Endothelial cell of umbilical vein (primary cell): ENCODE measurements at regions not wholly inside any gene's neighbourhood (a gene's known extent, or its start where the extent isn't known, plus 50 kb on each side); places are given as distances from the start of the nearest gene placed in this dataset.

Experiments used
- BruUV-seq: library from RNA; stranded (reverse); fragments of 400-500 nt; replicated peaks from 2 replicates; lab custom pipeline; 2021; lab: Mats Ljungman, UMichigan
- CTCF ChIA-PET: fragments of 300-600, 350-600 bp; sonication (Branson Sonifier 250); formaldehyde crosslinking; loops from one replicate; lab custom pipeline; 2021; ENCODE audit warnings: antibody characterized with exemption, inconsistent platforms; lab: Charles Lee
- POLR2A ChIA-PET: fragments of 300-600, 350-600 bp; sonication (Branson Sonifier 250); formaldehyde crosslinking; loops from one replicate; lab custom pipeline; 2021; ENCODE audit warnings: antibody characterized with exemption, inconsistent platforms; lab: Charles Lee
- DNase-seq: peaks from one replicate; pipeline ENCODE4 v3.0.0-alpha.2; 2011; ENCODE audit warnings: low read depth, low spot score
- FAIRE-seq: peaks from 2 replicates; lab custom pipeline; 2011; peaks lifted over from hg19 to GRCh38; lab: Jason Lieb, UNC
- H2AFZ ChIP-seq: 2 replicates; pipeline ENCODE4 v1.6.0; 2012; ENCODE audit warnings: low read depth, low read length, control low read depth, inconsistent platforms
- H3K27ac ChIP-seq: 2 replicates; pipeline ENCODE4 v1.5.1; 2011; ENCODE audit warnings: low read depth, mild to moderate bottlenecking, control low read depth, low read length, moderate library complexity; ENCODE audit not compliant: insufficient read depth
- H3K27me3 ChIP-seq, 2 experiments: 2 replicates each; pipeline versions ENCODE4 v1.6.0 to v1.6.1; 2011; ENCODE audit warnings: low read length in 2 of 2, mixed read lengths in 1 of 2; ENCODE audit not compliant: control insufficient read depth in 2 of 2, insufficient read depth in 2 of 2
- H3K36me3 ChIP-seq, 2 experiments: 2 replicates in 1 of 2; 3 replicates in 1 of 2; pipeline ENCODE4 v1.5.1; 2011; ENCODE audit warnings: low read length in 2 of 2, mild to moderate bottlenecking in 1 of 2, moderate library complexity in 1 of 2; ENCODE audit not compliant: control insufficient read depth in 2 of 2, insufficient read depth in 2 of 2; ENCODE audit errors: extremely low read depth in 1 of 2
- H3K4me1 ChIP-seq: 3 replicates; pipeline ENCODE4 v1.5.1; 2011; ENCODE audit warnings: mild to moderate bottlenecking, low read length; ENCODE audit not compliant: control insufficient read depth, insufficient read depth; ENCODE audit errors: extremely low read depth
- H3K4me2 ChIP-seq: 2 replicates; pipeline ENCODE4 v1.6.1; 2011; ENCODE audit warnings: low read length, control low read depth, mixed read lengths; ENCODE audit not compliant: insufficient read depth
- H3K4me3 ChIP-seq, 3 experiments: fragments of 200-600 bp in 1 of 3; sonication (generic), shearing (Covaris generic) in 1 of 3; replicated peaks in 1 of 3; 2 replicates each; pipeline ENCODE4 v1.5.1; 2011 to 2016; ENCODE audit warnings: control low read depth in 3 of 3, low read length in 3 of 3, mild to moderate bottlenecking in 2 of 3, inconsistent platforms in 1 of 3, low read depth in 1 of 3, moderate library complexity in 1 of 3; ENCODE audit not compliant: insufficient read depth in 1 of 3
- H3K79me2 ChIP-seq: 2 replicates; pipeline ENCODE4 v1.6.0; 2012; ENCODE audit warnings: low read length, inconsistent platforms; ENCODE audit not compliant: control insufficient read depth, insufficient read depth
- H3K9ac ChIP-seq: replicated peaks from 2 replicates; pipeline ENCODE3; 2011; ENCODE audit warnings: low read length, control low read depth; ENCODE audit not compliant: insufficient read depth; ENCODE audit errors: extremely low read depth
- H3K9me1 ChIP-seq: replicated peaks from 3 replicates; pipeline ENCODE4 v1.6.0; 2011; ENCODE audit warnings: mild to moderate bottlenecking, low read length; ENCODE audit not compliant: control insufficient read depth, insufficient read depth; ENCODE audit errors: extremely low read depth
- H3K9me3 ChIP-seq: replicated peaks from 2 replicates; pipeline ENCODE4 v1.5.1; 2012; ENCODE audit warnings: low read length, inconsistent platforms; ENCODE audit not compliant: control insufficient read depth, insufficient read depth
- H4K20me1 ChIP-seq: replicated peaks from 2 replicates; pipeline ENCODE3; 2011; ENCODE audit warnings: mild to moderate bottlenecking, low read length; ENCODE audit not compliant: control insufficient read depth, insufficient read depth; ENCODE audit errors: extremely low read depth
- EZH2 ChIP-seq: IDR thresholded peaks from 2 replicates; pipeline ENCODE4 v1.6.1; 2012; ENCODE audit warnings: borderline replicate concordance, low read depth, mild to moderate bottlenecking, moderate library complexity, low read length, inconsistent platforms; ENCODE audit not compliant: severe bottlenecking
- FOS ChIP-seq: IDR thresholded peaks from 2 replicates; pipeline ENCODE4 v1.6.1; 2011; ENCODE audit warnings: mild to moderate bottlenecking, low read length, moderate library complexity, borderline replicate concordance; ENCODE audit not compliant: insufficient read depth
- GATA2 ChIP-seq: IDR thresholded peaks from 2 replicates; pipeline ENCODE4 v1.7.0; 2011; ENCODE audit warnings: low read depth, mild to moderate bottlenecking, moderate library complexity, mixed read lengths, low read length; ENCODE audit not compliant: insufficient read length, insufficient read depth
- JUN ChIP-seq: IDR thresholded peaks from 2 replicates; pipeline ENCODE4 v1.6.1; 2011; ENCODE audit warnings: borderline replicate concordance, low read depth; ENCODE audit not compliant: insufficient read length, insufficient read depth
- MYC ChIP-seq: IDR thresholded peaks from one replicate; pipeline ENCODE4 v1.6.1; 2011; ENCODE audit warnings: mild to moderate bottlenecking, low read depth, low read length
- POLR2A ChIP-seq: IDR thresholded peaks from 2 replicates; pipeline ENCODE4 v1.6.1; 2012; ENCODE audit warnings: low read depth, mild to moderate bottlenecking, control low read depth, low read length
- POLR2AphosphoS5 ChIP-seq: IDR thresholded peaks from 2 replicates; pipeline ENCODE4 v1.6.1; 2012; ENCODE audit warnings: low read depth, mild to moderate bottlenecking, control low read depth, low read length, moderate library complexity; ENCODE audit not compliant: insufficient read depth
- dilution Hi-C: fragments of 300-500 bp; cut with MboI; formaldehyde crosslinking; loops from one replicate; pipeline ENCODE4 v1.15.0; 2019; ENCODE audit warnings: low sequenced_read_pairs; ENCODE audit not compliant: extremely low pct_ligation_motif_present
- intact Hi-C: fragments of 100-400 bp; cut with micrococcal nuclease; formaldehyde crosslinking; loops from one replicate; pipeline ENCODE4 v1.10.0; 2022
- TF ChIP-seq, protein P1 (sequence below): IDR thresholded peaks from 2 replicates; pipeline ENCODE4 v1.6.1; 2011; ENCODE audit not compliant: insufficient read depth, insufficient read length
- TF ChIP-seq, protein P2 (sequence below), 2 donors: IDR thresholded peaks; 1 replicate in 1 of 2; 2 replicates in 1 of 2; pipeline ENCODE4 v1.5.1; 2011; ENCODE audit warnings: low read length in 2 of 2, mild to moderate bottlenecking in 2 of 2, moderate library complexity in 2 of 2, control low read depth in 1 of 2, inconsistent platforms in 1 of 2, low read depth in 1 of 2; ENCODE audit not compliant: insufficient read depth in 1 of 2; ENCODE audit errors: extremely low read depth in 1 of 2

DNA sequence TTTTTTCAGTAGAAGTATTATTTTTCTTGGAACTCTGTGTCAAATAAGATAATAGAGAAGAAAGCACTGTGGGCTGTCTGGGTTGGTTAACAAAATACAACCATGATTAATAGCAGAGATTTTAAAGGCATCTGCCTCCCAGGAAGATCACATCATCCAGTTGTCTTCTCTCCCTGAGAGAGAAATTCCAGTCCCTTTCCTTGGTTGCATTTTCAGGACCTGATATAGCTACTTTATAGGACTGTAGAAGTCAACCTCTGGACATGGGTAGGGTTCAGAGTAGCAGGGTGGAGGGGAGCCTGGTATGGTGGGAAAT is 309.9 kb upstream of the IGFBP3 start:
- H3K4me3 ChIP-seq: no peak overlapping the region
- FAIRE-seq (no peak), DNase-seq (no peak)
- no peak overlapping the region for H2AFZ ChIP-seq
- no peak for TF ChIP-seq JUN
- TF ChIP-seq EZH2: no peak
- no peak for TF ChIP-seq MYC
- no peak for TF ChIP-seq POLR2A
- TF ChIP-seq, protein P1, sequence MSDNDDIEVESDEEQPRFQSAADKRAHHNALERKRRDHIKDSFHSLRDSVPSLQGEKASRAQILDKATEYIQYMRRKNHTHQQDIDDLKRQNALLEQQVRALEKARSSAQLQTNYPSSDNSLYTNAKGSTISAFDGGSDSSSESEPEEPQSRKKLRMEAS: no peak
- TF ChIP-seq GATA2: no peak
- no peak for TF ChIP-seq FOS
- TF ChIP-seq, protein P2, sequence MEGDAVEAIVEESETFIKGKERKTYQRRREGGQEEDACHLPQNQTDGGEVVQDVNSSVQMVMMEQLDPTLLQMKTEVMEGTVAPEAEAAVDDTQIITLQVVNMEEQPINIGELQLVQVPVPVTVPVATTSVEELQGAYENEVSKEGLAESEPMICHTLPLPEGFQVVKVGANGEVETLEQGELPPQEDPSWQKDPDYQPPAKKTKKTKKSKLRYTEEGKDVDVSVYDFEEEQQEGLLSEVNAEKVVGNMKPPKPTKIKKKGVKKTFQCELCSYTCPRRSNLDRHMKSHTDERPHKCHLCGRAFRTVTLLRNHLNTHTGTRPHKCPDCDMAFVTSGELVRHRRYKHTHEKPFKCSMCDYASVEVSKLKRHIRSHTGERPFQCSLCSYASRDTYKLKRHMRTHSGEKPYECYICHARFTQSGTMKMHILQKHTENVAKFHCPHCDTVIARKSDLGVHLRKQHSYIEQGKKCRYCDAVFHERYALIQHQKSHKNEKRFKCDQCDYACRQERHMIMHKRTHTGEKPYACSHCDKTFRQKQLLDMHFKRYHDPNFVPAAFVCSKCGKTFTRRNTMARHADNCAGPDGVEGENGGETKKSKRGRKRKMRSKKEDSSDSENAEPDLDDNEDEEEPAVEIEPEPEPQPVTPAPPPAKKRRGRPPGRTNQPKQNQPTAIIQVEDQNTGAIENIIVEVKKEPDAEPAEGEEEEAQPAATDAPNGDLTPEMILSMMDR (IDR thresholded peaks at IDR 0.05; ENCODE audit: extremely low read depth in 1 of 2, insufficient read depth in 1 of 2, low read depth in 1 of 2, low read length in 2 of 2): no peak
- TF ChIP-seq POLR2AphosphoS5: no peak
- intact Hi-C loops: no loop called here
- H3K9me1 ChIP-seq: no peaks in the 10 kb centered on the region
- POLR2A ChIA-PET: no interaction called here
- no peak overlapping the region for H3K4me2 ChIP-seq
- dilution Hi-C loops: no loop called here
- no peaks in the 10 kb centered on the region for H4K20me1 ChIP-seq
- no TSS peak for BruUV-seq
- H3K9me3 ChIP-seq: no peaks in the 10 kb centered on the region
- H3K4me1 ChIP-seq: no peaks in the 10 kb centered on the region
- no peak overlapping the region for H3K9ac ChIP-seq
- no peaks in the 10 kb centered on the region for H3K36me3 ChIP-seq
- no peaks in the 10 kb centered on the region for H3K27me3 ChIP-seq
- H3K27ac ChIP-seq: no peak overlapping the region
- CTCF ChIA-PET: no interaction called here
- no peaks in the 10 kb centered on the region for H3K79me2 ChIP-seq
